HG02884 (cell line): ENCODE measurements at regions not wholly inside any gene's neighbourhood (a gene's known extent, or its start where the extent isn't known, plus 50 kb on each side); places are given as distances from the start of the nearest gene placed in this dataset.
"Not testable (repeated sequence)": the region's sequence is repeated elsewhere in the genome, so short reads cannot be mapped to it uniquely, and the experiment has no call there.

Experiments used
- ATAC-seq: cut with Tn5 transposase; IDR thresholded peaks from one replicate; pipeline ENCODE4 v1.9.1; 2021; ENCODE audit warnings: mild to moderate bottlenecking, moderate library complexity; ENCODE audit not compliant: unreplicated experiment

DNA sequence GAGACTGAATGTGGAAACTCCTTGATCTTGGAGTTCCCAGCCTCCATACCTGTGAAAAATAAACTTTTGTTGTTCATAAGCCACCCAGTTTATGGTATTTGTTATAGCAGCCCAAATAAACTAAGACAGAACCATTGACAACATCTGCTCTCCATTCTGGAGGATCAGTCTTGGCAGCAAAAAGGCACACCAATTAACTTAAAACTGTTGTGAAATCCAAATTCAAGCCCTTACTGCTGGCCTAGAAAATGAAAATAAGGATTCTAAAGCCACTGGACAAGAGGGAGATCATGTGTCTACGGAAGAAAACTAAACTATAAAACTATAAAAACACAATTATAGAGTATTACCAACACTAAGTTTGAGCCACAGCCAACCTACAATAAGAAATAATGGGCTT, 172.1 kb upstream of the RNPC3 start:
- ATAC-seq, result no peak

DNA sequence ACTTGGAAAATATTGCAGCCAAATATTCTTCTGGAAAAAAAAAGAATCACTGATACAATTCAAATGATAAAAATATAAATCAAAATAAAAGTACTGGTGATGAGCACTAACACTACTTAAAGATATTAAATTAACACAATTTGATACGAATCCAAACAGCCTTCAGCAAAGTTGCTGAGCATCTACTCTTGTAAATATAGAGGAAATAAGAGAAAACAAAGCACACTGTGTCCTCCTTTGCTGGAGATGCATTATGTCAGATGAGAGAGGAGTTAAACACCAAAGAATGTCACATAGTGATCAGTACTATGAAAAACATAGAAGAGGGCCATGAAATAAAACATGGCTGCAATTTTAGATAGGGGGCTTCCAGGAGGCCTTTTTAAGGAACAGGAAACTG, 177.4 kb upstream of the RNPC3 start:
- no peak for ATAC-seq

DNA sequence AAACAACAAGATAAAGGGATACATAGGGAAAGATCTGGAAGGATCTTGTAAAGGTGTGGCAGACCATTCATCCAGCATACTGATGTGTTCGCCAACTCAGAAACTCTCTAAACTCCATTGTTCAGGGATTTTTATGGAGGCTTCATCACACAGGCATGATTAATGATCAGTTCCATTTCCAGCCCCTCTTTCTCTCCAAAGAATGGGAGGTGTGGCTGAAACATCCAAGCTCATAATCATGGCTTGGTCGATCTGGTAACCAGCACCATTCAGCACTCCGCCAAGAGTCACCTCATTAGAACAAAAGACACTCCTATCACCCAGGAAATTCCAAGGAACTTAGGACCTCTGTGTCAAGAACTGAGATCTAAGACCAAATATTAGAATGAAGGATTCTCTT, 180.6 kb upstream of the RNPC3 start:
- ATAC-seq, result no peak

GRCh38 chr1:103341377-103341880, 184.1 kb upstream of the RNPC3 start:
- no peak for ATAC-seq

GRCh38 chr1:103337779-103338178, 187.7 kb upstream of the RNPC3 start:
- no peak for ATAC-seq

DNA sequence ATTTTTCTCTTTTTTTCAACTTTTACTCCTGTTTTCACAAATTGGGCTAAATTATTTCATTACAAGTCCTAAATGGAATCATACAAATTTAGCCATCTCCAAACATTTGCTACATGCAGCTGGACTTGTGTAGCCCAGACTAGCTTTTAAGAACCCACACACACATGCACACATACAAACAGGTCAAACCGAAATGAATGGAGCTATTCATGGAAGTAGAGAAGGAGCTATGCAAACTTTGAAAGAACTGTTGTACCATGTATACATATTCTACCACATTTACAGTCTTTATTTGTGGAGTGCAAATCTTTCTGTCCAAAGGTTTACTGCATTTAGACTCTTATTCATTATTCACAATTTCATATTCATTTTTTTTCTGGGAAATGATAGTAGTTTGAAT, 189.1 kb upstream of the RNPC3 start:
- ATAC-seq, result no peak

- peak; percentile 54 for ATAC-seq
These were observed 192.4 kb upstream of the RNPC3 start for GRCh38 chr1:103333141-103333540.

DNA sequence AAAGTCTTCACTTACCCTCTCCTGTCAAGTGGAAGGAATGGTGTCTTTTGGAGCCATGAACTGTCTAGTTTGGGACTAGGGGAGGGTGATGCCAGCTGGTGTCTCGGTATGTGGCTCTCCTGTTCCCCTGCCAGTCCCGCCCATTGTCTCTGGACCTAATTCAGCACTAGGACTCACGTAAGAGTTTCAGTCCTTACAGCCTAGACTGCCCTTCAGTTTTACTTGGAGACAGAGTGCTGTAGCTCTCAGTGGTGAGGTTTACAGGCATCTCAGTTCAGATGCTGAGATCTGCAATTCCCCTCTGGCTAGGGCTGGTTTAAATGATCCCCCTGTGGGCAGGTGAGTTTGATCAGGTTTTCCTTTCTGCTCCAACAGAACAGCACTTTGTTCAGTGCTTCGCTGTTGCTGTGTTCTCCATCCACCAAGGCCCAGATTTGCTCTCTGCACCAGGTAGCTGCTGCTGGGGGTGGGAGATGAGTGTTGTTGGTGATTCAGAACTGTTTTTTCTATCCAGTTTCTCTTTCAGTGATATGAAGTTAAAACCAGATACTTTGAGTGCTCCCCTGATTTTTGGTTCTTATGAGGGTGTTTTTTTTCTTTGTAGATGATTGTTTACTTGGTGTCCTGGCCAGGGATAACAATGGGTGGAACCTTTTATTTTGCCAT, 198.3 kb upstream of the RNPC3 start:
- ATAC-seq, result no peak

- ATAC-seq, result no peak
These were observed 198.9 kb upstream of the RNPC3 start for GRCh38 chr1:103326595-103326994.

- no peak for ATAC-seq
These were observed 201.5 kb upstream of the COL11A1 start for GRCh38 chr1:103309786-103310185.

GRCh38 chr1:103307751-103308150, 199.4 kb upstream of the COL11A1 start:
- no peak for ATAC-seq

GRCh38 chr1:103283841-103284669, 175.7 kb upstream of the COL11A1 start:
- no peak for ATAC-seq

GRCh38 chr1:103283371-103283770, 175.0 kb upstream of the COL11A1 start:
- no peak for ATAC-seq

- ATAC-seq, result no peak
These were observed 167.4 kb upstream of the COL11A1 start for GRCh38 chr1:103275725-103276124.

DNA sequence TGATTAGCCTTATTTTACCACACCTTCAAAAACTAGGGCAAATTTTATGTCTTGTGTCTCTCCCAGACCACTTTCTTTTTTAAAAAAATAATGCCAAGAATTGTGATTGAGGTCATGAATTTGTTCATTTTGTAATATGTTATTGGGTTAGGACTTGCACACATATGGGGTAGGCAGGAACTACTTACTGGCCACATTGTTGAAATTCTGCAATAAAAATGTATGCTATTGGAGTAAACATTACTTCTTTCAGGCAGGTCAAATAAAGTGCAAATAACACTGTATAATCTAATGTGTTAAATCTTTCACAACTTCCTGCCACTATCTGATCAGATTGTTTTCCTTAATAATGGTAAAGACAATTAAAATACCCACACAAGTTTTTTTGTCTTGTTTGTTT, 166.6 kb upstream of the COL11A1 start:
- ATAC-seq, result no peak

DNA sequence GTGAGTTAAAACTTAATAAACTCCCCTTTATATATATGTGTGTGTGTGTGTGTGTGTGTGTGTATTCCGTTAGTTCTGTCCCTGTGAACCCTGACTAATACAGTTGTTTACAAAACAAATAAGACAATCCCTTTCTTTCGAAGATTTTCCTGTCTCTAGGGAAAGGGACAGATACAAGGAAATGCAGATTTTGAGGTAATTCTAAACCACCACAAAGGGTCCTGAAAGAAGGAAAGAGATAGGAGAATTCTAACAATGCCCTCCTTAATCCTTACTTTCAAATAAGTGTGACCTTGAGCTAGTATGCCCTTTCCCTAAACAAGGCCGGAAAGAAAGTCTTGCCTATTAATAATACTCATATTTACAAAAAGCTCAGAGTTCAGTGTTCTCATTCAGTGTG, 164.8 kb upstream of the COL11A1 start:
- no peak for ATAC-seq

DNA sequence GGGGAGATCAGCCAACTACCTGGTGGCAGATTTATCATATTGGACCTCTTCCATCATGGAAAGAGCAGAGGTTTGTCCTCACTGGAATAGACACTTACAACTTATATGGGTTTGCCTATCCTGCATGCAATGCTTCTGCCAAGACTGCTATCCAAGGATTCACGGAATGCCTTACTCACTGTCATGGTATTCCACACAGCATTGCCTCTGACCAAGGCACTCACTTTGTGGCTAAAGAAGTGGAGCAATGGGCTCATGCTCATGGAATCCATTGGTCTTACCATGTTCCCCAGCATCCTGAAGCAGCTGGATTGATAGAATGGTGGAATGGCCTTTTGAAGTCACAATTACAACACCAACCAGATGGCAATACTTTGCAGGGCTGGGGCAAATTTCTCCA, 163.1 kb upstream of the COL11A1 start:
- not testable (repeated sequence) for ATAC-seq

GRCh38 chr1:103267893-103268292, 159.6 kb upstream of the COL11A1 start:
- no peak for ATAC-seq

GRCh38 chr1:103267266-103267665, 158.9 kb upstream of the COL11A1 start:
- ATAC-seq, result no peak

GRCh38 chr1:103266036-103266435, 157.7 kb upstream of the COL11A1 start:
- no peak for ATAC-seq

GRCh38 chr1:103265551-103265950, 157.2 kb upstream of the COL11A1 start:
- ATAC-seq, result no peak

- ATAC-seq, result no peak
These were observed 151.7 kb upstream of the COL11A1 start for GRCh38 chr1:103259982-103260381.
